ENCODE measurements at regions not wholly inside any gene's neighbourhood (a gene's known extent, or its start where the extent isn't known, plus 50 kb on each side); places are given as distances from the start of the nearest gene placed in this dataset.

DNA sequence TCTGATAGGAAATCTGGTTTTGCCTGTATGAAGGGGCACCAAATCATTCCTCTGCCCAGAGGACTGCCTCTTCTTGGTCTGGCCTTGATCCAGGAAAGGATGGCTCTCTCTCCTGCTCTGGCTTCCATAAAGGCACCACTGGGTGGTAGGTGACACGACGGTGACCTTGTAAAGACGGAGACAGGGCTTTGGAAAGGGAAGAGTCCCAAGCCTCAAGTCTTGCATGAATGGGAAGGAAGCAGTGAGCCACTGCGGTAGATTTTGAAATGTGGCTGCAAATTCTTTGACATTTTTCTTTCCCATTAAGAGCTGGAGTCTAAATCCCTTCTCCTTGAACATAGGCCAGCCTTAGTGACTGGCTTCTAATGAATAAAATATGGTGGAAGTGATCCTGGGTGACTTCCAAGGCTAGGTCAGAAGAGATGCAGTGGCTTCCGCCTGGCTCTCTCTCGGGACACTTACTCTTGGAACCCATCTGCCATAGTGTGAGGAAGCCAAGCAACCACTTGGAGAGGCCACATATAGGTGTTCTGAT lies 347.4 kb downstream of the BCOR start:
- no peak for DNase-seq (ENCODE audit: low read depth, low spot score)
- H3K27ac ChIP-seq, result no peak overlapping the region

DNA sequence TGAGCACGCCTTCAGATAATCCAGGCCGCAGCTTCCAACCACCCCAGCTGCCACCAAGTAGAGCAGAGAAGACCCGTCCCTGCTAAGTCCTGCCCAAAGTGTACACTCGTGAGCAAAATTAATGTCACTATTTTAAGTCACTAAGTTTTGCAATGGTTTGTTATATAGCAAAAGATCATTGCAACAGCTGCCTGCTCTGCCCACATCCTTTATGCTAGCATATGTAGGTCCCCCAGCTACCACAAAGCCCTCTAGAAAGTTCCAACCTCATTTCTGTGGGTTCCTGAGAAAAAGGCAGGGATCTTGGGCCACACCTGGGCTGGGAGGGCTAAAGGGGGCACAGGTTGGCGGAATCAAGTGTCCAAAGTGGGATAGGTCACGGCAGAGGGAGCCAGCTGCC lies 346.9 kb downstream of the BCOR start:
- H3K27ac ChIP-seq, result no peak overlapping the region
- no peak for DNase-seq (ENCODE audit: low read depth, low spot score)

DNA sequence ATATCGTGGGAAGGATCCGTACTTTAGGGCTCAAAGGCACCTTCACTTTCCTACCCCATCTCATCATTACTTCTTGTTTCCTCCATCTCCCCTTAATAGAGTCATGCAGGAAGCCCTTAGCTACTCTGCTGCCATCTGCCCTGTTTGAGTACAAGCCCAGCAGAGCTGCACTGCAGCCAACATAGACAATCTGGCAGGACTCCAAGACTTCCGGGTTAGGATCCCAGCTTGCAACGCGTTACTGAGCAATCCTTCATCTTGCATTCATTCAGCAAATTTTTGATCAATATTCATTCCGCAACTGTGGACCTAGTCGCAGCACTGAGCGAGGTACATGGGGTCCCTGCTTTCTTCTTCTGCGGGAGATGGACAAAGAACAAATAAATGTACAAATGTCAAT lies 344.9 kb downstream of the BCOR start:
- H3K27ac ChIP-seq, result peak overlapping the region; percentile 45
- no peak for DNase-seq (ENCODE audit: low read depth, low spot score)

DNA sequence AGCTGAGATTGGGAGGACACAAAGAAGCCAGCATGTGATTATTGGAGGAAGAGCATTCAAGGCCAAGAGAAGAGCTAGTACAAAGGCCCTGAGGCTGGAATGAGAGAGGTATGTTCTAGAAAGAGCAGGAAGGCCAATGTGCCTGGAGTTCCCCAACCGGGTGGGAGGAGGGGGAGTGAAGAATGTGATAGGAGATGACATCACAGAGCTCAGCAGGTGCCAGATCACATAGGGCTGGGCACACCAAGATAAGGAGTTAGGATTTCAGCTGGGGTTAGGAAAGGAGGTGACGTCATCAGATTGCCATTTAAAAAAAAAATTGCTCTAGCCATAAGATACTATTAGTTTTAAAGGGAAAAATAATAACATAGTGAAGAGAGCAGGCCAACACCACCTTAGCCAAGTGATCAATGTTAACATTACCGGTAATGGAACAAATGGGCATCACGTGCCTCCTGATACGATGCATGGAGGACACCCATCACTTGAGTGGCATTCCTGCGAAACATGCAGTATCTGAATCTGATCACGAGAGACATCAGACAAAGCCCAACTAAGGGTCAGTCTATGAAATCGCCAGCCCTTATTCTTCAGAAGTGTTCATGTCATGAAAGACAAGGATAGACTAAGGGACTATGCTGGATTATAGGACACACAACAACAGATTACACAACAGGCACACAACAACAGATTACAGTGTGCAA lies 344.3 kb downstream of the BCOR start:
- no peak for DNase-seq (ENCODE audit: low read depth, low spot score)
- H3K27ac ChIP-seq, result peak overlapping the region; percentile 45

DNA sequence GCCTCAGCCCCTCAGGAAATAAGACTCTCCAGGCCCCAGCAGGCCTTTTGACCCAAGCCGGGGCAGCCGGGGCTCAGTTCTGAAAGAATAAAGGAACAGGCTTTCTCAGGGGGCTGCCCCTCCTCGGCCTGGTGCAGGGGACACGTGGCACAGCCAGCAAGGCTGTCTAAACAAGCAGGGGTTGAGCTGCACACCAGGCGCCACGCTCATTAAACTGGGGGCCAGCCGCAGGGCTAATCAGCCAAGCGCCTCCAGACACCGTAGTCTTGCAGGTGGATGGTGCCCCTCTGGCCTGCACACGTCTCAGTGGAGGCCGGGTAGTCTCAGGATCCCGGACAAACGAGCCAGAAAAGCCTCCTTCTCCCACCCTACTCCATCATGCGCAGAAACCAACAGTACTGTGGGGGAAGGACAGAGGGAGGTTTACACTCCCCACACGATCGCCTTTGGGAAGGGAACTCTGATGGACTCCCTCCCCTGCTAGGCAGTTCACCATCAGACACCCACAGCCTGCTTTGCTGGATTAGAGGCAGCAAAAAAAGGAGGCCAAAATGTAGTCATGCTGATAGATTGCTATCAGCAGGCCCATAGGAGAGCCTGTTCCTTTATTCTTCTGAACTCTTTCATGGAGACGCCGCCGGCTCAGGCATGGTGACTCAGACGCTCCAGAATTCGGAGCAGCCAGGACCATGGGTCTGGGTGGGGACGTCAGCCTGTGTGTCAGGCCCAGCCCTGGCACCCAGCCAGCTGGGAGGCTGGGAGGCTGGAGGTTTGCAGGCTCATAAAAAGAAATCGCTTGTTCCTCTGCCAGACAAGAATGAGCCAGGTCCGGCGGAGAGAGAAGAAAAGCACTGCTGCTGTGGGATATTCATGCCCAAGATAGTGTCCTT lies 342.4 kb downstream of the BCOR start:
- peak overlapping the region; percentile 51 for H3K27ac ChIP-seq
- peak; percentile 79 for DNase-seq (ENCODE audit: low read depth, low spot score)

DNA sequence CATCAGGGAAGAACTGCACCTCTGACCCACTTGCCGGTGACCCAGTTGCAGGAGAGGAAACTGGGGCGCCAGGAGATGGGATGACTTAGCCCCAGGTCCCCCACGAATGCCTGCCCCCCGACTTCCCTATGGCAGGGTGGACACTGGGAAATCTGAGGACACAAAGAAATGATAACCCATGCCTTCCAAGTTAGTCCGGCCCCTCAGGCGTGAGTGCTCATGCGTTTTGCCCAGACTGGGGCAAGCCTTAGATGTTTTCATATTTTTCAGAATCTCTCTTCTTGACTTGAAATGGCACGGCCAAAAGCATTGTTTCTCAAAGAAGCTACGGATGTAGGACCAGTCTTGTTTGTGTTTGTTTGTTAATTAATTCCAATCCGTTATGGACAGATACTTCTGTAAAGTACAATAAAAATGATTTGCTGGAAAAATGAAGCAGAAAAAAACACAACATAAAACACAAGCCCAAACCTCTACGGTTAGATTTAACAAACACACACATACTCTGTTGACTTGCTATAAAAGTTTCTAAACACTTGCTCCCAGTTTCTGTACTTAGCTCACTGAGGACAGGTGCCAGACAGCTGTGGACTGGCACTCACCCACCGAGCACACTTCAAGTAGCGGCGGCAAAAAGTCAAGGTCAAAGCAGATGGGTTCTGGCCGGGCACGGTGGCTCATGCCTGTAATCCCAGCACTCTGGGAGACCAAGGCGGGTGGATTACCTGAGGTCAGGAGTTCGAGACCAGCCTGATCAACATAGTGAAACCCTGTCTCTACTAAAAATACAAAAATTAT lies 341.5 kb downstream of the BCOR start:
- peak overlapping the region; percentile 51 for H3K27ac ChIP-seq
- no peak for DNase-seq (ENCODE audit: low read depth, low spot score)

DNA sequence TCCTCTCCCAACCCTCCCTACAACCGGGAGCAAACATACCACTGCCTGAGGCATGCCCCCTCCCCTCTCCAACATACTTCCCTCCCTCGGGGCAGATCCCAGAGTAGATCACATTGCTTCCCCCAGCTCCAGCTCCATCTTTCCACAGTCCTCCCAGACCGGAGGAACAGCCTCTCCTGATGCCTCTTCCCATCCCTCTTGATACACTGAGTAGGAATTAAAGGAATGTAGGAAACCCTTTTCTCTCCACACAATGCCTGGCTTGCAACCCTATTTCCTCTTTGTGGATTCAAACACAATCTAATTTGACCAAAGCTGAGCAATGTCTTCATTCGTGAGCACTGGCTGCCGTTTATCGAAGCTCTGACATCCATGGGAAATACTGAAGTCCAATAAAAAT lies 339.8 kb downstream of the BCOR start:
- no peak for DNase-seq (ENCODE audit: low read depth, low spot score)
- no peak overlapping the region for H3K27ac ChIP-seq

DNA sequence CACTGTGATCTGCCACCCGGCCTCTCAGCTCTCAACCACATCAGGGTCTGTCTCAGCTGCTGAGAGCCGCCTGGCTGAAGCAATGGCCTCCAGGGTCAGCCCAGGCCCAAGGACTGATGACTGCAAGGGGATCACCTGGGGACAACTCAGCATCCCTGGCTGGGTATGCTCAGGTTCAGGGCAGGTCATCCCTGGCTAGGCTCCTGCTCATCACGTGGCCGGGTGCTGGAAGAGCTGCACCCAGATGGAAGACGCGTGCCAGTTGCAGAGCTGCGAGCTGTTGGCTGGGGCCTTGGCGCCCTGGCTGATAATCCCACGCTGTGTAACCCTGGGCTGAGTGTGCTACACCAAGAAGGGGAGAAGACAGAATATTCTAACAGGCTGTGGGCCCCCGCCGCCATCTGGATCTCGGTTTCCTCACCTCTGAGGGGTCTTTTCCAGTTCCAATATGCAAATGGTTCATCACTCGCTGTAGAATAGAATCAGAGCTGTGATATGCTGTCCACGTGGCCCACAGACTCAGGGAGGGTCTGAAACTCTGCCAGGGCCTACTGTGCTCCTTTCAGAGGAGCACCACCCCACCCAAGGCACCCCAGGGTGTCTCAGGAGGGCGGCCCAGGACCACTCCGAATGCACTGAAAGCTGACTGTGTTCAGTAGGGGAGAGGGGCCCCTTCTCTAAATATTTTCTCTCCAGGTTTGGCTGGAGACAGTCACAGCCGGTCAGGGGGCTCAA lies 338.8 kb downstream of the BCOR start:
- no peak overlapping the region for H3K27ac ChIP-seq
- no peak for DNase-seq (ENCODE audit: low read depth, low spot score)

DNA sequence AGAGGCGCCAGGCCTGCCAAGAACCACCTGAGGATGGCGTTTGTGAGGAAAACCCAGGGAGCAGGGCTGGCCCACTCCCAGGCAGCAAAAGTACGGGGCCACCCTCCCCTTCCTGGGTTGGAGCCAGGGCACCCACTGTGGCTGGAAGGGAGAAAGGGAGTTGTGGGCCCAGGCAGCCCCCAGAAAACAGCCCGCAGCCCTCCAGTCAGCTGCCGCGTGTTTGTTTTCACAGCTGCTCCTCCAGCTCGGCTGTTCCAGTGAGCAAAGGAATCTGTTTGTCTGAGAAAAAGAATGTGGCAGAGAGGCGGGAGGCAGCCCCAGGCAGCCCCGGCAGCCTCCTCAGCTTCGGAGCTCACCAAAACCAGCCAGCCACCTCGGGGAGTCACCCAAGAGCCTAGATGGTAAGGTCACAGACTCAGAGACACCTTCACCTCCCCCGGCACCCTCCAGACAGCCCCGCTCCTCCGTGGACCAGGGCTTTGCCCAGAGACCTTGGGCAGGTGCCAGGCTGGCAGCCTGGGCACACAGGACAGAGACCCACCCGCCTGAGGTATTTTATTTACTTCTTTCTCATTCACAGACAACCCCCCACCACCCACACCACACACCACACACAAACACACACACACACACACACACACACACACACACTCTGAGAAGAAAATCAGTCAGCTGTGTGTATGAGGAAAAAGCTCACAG lies 338.1 kb downstream of the BCOR start:
- H3K27ac ChIP-seq, result no peak overlapping the region
- DNase-seq (ENCODE audit: low read depth, low spot score), result no peak

DNA sequence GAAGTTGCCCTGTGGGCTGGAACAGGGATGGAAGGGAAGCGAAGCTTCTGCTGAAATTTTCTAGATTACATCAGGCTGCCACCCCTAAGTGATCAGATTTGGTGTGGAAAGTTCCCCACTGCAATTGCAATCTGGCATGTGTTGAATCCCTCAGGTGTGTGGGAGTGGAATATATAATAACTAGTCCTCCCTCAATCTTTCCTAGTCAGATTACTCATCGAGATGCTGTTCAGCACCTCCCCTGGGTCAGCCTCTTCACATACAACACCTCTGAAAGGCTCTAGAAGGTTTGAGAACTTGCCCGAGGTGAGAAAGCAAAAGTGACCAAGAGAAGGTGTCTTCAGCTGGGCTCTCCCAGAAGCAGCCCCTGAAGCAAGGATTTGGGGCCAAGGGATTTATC lies 336.8 kb downstream of the BCOR start:
- DNase-seq (ENCODE audit: low read depth, low spot score), result no peak
- no peak overlapping the region for H3K27ac ChIP-seq

DNA sequence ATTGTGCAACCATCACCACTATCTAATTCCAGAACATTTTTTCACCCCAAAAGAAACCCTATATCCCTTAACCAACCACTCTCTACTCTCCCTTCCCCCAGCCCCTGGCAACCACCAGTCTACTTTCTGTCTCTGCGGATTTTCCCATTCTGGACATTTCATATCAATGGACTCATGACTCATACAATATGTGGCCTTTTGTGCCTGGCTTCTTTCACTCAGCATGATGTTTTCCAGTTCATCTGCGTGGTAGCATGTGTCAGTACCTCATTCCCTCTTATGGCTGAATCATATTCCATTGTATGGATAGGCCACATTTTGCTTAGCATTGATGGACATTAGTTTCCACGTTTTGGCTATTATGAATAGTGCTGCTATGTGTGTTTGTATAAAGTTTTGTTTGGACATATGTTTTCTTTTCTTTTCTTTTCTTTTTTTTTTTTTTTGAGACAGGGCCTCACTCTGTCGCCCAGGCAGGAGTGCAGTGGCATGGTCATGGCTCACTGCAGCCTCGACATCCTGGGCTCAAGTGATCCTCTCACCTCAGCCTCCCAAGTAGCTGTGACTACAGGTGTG lies 335.4 kb downstream of the BCOR start:
- DNase-seq (ENCODE audit: low read depth, low spot score), result no peak
- H3K27ac ChIP-seq, result no peak overlapping the region

DNA sequence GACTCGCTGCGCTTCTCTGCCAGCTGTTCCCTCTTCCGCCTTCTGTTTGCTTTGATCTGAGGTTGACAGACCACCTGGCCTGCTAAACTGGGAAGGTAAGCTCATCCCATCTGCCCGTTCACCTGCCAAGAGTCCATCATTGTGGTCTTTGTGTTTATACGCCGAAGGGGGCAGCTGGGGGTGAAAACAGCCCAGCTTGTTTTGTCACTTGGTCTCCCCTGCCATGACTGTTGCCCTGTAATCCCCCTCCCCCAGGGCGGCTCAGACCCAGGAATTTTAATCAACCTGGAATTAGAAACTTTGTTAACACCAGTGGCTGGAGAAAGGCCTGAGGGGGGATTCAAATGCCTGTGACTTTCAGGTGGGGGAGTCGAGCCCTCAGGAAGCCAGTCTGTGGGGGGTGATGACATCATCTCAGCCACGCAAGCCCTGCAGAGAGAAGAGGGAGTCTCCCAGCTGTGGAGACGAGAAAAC lies 333.3 kb downstream of the BCOR start:
- no peak for DNase-seq (ENCODE audit: low read depth, low spot score)
- no peak overlapping the region for H3K27ac ChIP-seq

DNA sequence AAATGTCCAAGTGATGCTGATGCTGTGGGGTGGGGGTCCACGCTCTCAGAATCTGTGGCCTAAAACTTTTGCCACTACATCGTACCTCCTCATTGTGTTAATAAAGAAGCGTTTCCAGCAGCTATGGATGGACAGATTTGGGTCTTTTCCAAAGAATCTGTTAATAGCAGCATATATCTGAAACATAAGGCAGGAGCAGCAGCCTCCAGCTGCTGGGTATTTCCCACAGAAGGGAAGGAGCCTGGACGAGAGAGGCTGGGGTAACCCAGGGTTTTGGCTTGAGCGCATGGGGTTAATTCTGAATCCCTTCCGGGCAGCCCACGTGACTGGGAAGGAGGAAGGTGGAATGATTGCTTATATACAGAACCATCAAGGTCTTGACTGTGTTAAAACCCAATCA lies 332.4 kb downstream of the BCOR start:
- no peak overlapping the region for H3K27ac ChIP-seq
- no peak for DNase-seq (ENCODE audit: low read depth, low spot score)

DNA sequence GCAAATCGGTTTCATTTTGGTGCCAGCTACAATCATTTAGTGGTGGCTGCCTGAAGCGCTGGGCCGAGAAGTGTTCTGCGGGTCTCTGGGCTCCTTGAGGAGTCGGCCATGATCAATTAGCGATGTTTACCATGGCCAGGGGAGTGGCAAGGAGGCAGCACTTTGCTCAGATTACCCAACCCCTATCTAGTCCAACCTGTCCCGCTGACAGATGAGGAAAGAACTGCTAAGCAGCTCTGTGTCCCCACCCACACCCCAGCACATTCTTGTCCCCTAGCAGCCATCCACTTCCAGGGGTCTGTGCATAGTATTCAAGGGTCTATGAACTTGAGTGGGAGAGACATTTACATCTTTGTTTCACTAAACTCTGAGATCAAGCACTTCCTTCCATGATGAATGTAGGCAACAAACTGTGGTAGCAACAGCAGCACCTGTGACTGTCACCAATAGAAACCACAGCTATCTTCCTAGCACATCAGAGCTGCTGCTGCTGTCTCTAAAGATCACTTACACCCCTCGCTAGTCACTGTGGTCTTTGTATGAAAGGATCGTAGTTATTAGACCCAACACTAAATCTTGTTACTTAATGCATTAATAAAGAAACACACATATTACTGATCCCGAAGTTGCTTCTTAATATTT lies 331.6 kb downstream of the BCOR start:
- no peak for DNase-seq (ENCODE audit: low read depth, low spot score)
- H3K27ac ChIP-seq, result no peak overlapping the region

DNA sequence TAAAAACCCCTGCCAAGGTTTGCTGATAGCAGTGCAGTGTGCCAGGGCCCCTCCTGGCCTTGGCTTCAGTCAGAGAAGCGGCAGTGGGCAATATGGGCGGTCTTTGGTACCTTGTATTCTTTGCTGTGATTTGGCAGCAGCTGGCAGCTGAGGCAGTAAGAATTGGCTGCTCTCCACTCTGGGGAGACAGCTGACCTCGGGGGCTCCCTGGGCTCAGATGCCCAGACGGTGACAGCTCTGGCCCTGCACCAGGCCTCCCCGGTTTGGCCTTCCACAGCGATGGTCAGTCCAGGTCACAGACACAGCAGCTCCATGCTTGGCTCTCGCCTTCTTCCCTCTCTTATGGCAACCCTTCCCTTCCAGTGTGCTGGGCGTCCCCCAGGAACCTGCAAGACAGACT lies 330.9 kb downstream of the BCOR start:
- DNase-seq (ENCODE audit: low read depth, low spot score), result no peak
- H3K27ac ChIP-seq, result no peak overlapping the region

DNA sequence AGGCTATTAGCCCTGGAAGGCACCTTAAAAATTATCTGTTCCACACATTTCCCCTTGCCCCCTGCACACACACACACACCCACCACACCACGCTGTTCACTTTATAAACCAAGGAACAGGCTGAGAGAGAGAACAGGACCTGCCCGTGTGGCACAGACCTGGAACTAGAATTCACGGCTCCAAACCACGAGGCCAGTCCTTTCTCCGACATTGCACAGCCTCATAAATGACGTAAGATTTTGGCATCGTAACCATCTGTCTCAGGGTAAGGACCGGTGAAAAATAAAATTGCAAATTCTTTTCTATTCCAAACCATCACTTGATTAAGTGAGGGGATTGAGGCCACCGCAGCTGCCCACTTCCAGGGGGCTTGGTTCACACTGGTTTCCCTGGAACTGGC lies 330.3 kb downstream of the BCOR start:
- no peak overlapping the region for H3K27ac ChIP-seq
- no peak for DNase-seq (ENCODE audit: low read depth, low spot score)

DNA sequence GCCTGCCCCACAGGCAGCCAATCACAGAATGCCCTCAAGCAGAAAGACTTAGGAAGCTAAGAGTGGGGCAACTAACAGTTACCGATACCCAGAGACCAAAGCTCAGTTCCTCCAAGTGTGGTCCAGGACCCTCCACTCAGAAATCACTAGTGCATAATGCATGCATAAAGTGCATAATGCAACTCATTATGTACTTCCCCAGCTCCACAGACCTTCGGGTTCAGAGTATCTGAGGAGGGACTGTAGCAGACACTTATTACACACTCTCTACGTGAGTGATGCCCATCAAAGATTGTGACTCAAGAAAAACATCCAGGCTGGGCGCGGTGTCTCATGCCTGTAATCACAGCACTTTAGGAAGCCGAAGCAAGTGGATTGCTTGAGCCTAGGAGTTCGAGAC lies 328.0 kb downstream of the BCOR start:
- H3K27ac ChIP-seq, result no peak overlapping the region
- no peak for DNase-seq (ENCODE audit: low read depth, low spot score)

DNA sequence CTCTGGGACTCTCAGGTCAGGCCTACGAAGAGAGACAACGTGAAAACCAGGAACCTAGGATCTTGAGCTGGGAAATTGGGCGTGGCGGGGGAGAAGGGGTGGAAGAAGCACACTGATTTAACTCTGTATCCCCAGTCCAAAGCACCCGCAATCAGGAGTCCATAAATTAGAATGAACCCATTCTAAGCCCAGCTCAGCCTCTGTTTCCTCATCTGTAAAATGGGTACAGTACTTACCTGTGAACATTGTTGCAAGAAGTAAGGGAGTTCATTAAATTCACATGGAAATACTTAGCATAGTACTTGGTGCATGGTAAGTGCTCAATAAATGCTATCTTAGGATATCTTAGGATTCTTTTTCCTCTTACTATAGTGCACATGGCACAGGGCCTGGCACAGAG lies 326.7 kb downstream of the BCOR start:
- H3K27ac ChIP-seq, result no peak overlapping the region
- no peak for DNase-seq (ENCODE audit: low read depth, low spot score)
